HepG2 (cell line): ENCODE measurements at regions not wholly inside any gene's neighbourhood (a gene's known extent, or its start where the extent isn't known, plus 50 kb on each side); places are given as distances from the start of the nearest gene placed in this dataset.

Source experiments
- ARNT2 ChIP-seq: sonication (generic); formaldehyde crosslinking; IDR thresholded peaks from 2 replicates; pipeline ENCODE4 v1.8.0; 2022; ENCODE audit warnings: mild to moderate bottlenecking, low read depth, missing genetic modification reagents, moderate library complexity
- DMTF1 ChIP-seq: sonication (generic); formaldehyde crosslinking; IDR thresholded peaks from 2 replicates; pipeline ENCODE4 v1.4.0; 2020; ENCODE audit warnings: mild to moderate bottlenecking, missing genetic modification reagents
- FIP1L1 ChIP-seq: fragments of 200-400 bp; formaldehyde crosslinking; IDR thresholded peaks from 2 replicates; pipeline ENCODE4 v1.6.1; 2018; ENCODE audit warnings: low read depth, mild to moderate bottlenecking, low read length, moderate library complexity, borderline replicate concordance; ENCODE audit not compliant: insufficient read depth
- GTF3A ChIP-seq: sonication (generic); formaldehyde crosslinking; conservative IDR thresholded peaks from 2 replicates; pipeline ENCODE4 v1.4.0; 2020; ENCODE audit warnings: mild to moderate bottlenecking, missing genetic modification reagents
- HDAC6 ChIP-seq: fragments of 200-600 bp; sonication (generic); IDR thresholded peaks from 2 replicates; pipeline ENCODE4 v1.7.0; 2017; ENCODE audit warnings: mild to moderate bottlenecking, antibody characterized with exemption, low read length, low read depth
- HOXA9 ChIP-seq: sonication (generic); formaldehyde crosslinking; IDR thresholded peaks from 2 replicates; pipeline ENCODE4 v1.8.1; 2022; ENCODE audit warnings: missing genetic modification reagents, mild to moderate bottlenecking, moderate library complexity, borderline replicate concordance
- KMT2A ChIP-seq: sonication (generic); formaldehyde crosslinking; IDR thresholded peaks from 2 replicates; pipeline ENCODE4 v1.4.0; 2020; ENCODE audit warnings: missing genetic modification reagents
- MTA3 ChIP-seq: sonication (generic); formaldehyde crosslinking; IDR thresholded peaks from 2 replicates; pipeline ENCODE4 v1.4.0; 2020; ENCODE audit warnings: missing genetic modification reagents
- PAWR ChIP-seq: sonication (generic); formaldehyde crosslinking; IDR thresholded peaks from 2 replicates; pipeline ENCODE4 v1.4.0; 2020; ENCODE audit warnings: missing genetic modification reagents, mild to moderate bottlenecking, borderline replicate concordance
- PHB2 ChIP-seq: fragments of 450-650 bp; IDR thresholded peaks from 2 replicates; pipeline ENCODE4 v1.6.1; 2018; ENCODE audit not compliant: partially characterized antibody
- PRMT3 ChIP-seq: sonication (generic); formaldehyde crosslinking; IDR thresholded peaks from 2 replicates; pipeline ENCODE4 v1.8.1; 2022; ENCODE audit warnings: low read depth, mild to moderate bottlenecking, moderate library complexity, missing genetic modification reagents, borderline replicate concordance
- SIX1 ChIP-seq: sonication (generic); formaldehyde crosslinking; IDR thresholded peaks from 2 replicates; pipeline ENCODE4 v1.4.0; 2020; ENCODE audit warnings: missing genetic modification reagents, borderline replicate concordance
- SIX4 ChIP-seq: sonication (generic); formaldehyde crosslinking; IDR thresholded peaks from 2 replicates; pipeline ENCODE4 v1.4.0; 2020; ENCODE audit warnings: missing genetic modification reagents
- U2AF2 ChIP-seq: fragments of 200-400 bp; formaldehyde crosslinking; IDR thresholded peaks from 2 replicates; pipeline ENCODE4 v1.6.1; 2017; ENCODE audit warnings: low read depth, mild to moderate bottlenecking, low read length
- YEATS2 ChIP-seq: sonication (generic); formaldehyde crosslinking; IDR thresholded peaks from 2 replicates; pipeline ENCODE4 v1.4.0; 2020; ENCODE audit warnings: missing genetic modification reagents, borderline replicate concordance
- ZNF207 ChIP-seq: fragments of 450-650 bp; IDR thresholded peaks from 2 replicates; pipeline ENCODE4 v1.6.1; 2016; ENCODE audit warnings: antibody characterized with exemption, borderline replicate concordance
- ZNF343 ChIP-seq: sonication (generic); formaldehyde crosslinking; IDR thresholded peaks from 2 replicates; pipeline ENCODE4 v1.4.0; 2020; ENCODE audit warnings: mild to moderate bottlenecking, missing genetic modification reagents
- ZNF350 ChIP-seq: sonication (generic); formaldehyde crosslinking; IDR thresholded peaks from 2 replicates; pipeline ENCODE4 v1.4.0; 2020; ENCODE audit warnings: mild to moderate bottlenecking, low read depth, missing genetic modification reagents, borderline replicate concordance
- ZNF501 ChIP-seq: sonication (generic); formaldehyde crosslinking; IDR thresholded peaks from 2 replicates; pipeline ENCODE4 v1.5.1; 2020; ENCODE audit warnings: mild to moderate bottlenecking, moderate library complexity, missing genetic modification reagents
- ZNF674 ChIP-seq: sonication (generic); formaldehyde crosslinking; IDR thresholded peaks from 2 replicates; pipeline ENCODE4 v1.5.0; 2020; ENCODE audit warnings: low read depth, mild to moderate bottlenecking, missing genetic modification reagents
- ZNF687 ChIP-seq: sonication (generic); formaldehyde crosslinking; IDR thresholded peaks from 2 replicates; pipeline ENCODE4 v1.5.1; 2020; ENCODE audit warnings: mild to moderate bottlenecking, missing genetic modification reagents, moderate library complexity
- ZSCAN30 ChIP-seq: sonication (generic); formaldehyde crosslinking; IDR thresholded peaks from 2 replicates; pipeline ENCODE4 v1.5.0; 2020; ENCODE audit warnings: mild to moderate bottlenecking, missing genetic modification reagents
- TF ChIP-seq, protein P1 (sequence below): sonication (generic); formaldehyde crosslinking; IDR thresholded peaks from 2 replicates; pipeline ENCODE4 v1.5.0; 2020; ENCODE audit warnings: mild to moderate bottlenecking, missing genetic modification reagents, moderate library complexity

DNA sequence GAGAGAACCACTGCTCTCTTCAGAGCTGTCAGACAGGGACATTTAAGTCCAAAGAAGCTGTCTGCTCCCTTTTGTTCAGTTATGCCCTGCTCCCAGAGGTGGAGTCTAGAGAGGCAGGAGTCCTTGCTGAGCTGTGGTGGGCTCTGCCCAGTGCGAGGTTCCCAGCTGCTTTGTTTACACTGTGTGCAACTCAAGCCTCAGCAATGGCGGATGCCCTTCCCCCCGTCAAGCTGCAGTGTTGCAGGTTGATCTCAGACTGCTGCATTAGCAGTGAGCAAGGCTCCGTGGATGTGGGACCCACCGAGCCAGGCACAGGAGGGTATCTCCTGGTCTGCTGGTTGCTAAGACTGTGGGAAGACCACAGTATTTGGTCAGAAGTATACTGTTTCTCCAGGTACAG is 438.9 kb downstream of the ARL4A start (continued):
- no peak for TF ChIP-seq ZNF343
- TF ChIP-seq GTF3A (CRISPR knock-in tag), result no peak
- no peak for TF ChIP-seq SIX1 (CRISPR knock-in tag)
- no peak for TF ChIP-seq FIP1L1
- TF ChIP-seq ZNF350 (CRISPR knock-in tag), result 0 out of 2 replicates have a peak, but pooled peaks have one; percentile 21
- TF ChIP-seq DMTF1, result no peak
- TF ChIP-seq U2AF2, result no peak
- no peak for TF ChIP-seq ZNF501 (CRISPR knock-in tag)
- TF ChIP-seq HDAC6, result no peak
- TF ChIP-seq ZNF207, result no peak
- no peak for TF ChIP-seq ZSCAN30 (CRISPR knock-in tag)
- TF ChIP-seq MTA3 (CRISPR knock-in tag), result no peak
- no peak for TF ChIP-seq YEATS2 (CRISPR knock-in tag)
- TF ChIP-seq ZNF674 (CRISPR knock-in tag), result no peak
- no peak for TF ChIP-seq ARNT2 (CRISPR knock-in tag)
- no peak for TF ChIP-seq KMT2A
- TF ChIP-seq, protein P1, sequence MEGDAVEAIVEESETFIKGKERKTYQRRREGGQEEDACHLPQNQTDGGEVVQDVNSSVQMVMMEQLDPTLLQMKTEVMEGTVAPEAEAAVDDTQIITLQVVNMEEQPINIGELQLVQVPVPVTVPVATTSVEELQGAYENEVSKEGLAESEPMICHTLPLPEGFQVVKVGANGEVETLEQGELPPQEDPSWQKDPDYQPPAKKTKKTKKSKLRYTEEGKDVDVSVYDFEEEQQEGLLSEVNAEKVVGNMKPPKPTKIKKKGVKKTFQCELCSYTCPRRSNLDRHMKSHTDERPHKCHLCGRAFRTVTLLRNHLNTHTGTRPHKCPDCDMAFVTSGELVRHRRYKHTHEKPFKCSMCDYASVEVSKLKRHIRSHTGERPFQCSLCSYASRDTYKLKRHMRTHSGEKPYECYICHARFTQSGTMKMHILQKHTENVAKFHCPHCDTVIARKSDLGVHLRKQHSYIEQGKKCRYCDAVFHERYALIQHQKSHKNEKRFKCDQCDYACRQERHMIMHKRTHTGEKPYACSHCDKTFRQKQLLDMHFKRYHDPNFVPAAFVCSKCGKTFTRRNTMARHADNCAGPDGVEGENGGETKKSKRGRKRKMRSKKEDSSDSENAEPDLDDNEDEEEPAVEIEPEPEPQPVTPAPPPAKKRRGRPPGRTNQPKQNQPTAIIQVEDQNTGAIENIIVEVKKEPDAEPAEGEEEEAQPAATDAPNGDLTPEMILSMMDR, result no peak
- TF ChIP-seq PRMT3, result no peak
- TF ChIP-seq PAWR (CRISPR knock-in tag), result no peak
- TF ChIP-seq HOXA9 (CRISPR knock-in tag), result no peak
- TF ChIP-seq PHB2, result no peak
- no peak for TF ChIP-seq SIX4
- 0 out of 2 replicates have a peak, but pooled peaks have one; percentile 12 for TF ChIP-seq ZNF687 (CRISPR knock-in tag)
